Panc1 (cell line): ENCODE measurements at regions not wholly inside any gene's neighbourhood (a gene's known extent, or its start where the extent isn't known, plus 50 kb on each side); places are given as distances from the start of the nearest gene placed in this dataset.

Source experiments
- ATAC-seq: fragments of 200-7000 bp; cut with Tn5 transposase; 2 replicates; pipeline ENCODE4 v1.9.1; 2020; ENCODE audit warnings: mild to moderate bottlenecking, moderate library complexity
- BruUV-seq: library from RNA; stranded (reverse); fragments of 400-500 nt; replicated peaks from 2 replicates; lab custom pipeline; 2021; lab: Mats Ljungman, UMichigan
- CTCF ChIA-PET: fragments of 300-600 bp; sonication (Branson Sonifier 250); formaldehyde crosslinking; loops from one replicate; lab custom pipeline; 2022; ENCODE audit warnings: antibody characterized with exemption; lab: Charles Lee
- POLR2A ChIA-PET: fragments of 300-600 bp; sonication (Branson Sonifier 250); formaldehyde crosslinking; loops from one replicate; lab custom pipeline; 2022; ENCODE audit warnings: antibody characterized with exemption; lab: Charles Lee
- DNase-seq: peaks from one replicate; pipeline ENCODE4 v3.0.0-alpha.2; 2010; ENCODE audit warnings: low read depth, low spot score
- H3K27ac ChIP-seq: 2 replicates; pipeline ENCODE4 v1.5.1; 2011; ENCODE audit warnings: mild to moderate bottlenecking, low read length, inconsistent platforms
- H3K27me3 ChIP-seq: fragments of 200-500 bp; sonication (Bioruptor generic); 2 replicates; pipeline ENCODE4 v1.6.0; 2014; ENCODE audit warnings: low read length, inconsistent platforms; ENCODE audit not compliant: control insufficient read depth, insufficient read depth
- H3K36me3 ChIP-seq: fragments of 200-500 bp; sonication (Bioruptor generic); 2 replicates; pipeline ENCODE4 v1.5.1; 2014; ENCODE audit warnings: inconsistent platforms, mild to moderate bottlenecking, low read length, moderate library complexity; ENCODE audit not compliant: control insufficient read depth, insufficient read depth
- H3K4me1 ChIP-seq: 2 replicates; pipeline ENCODE4 v1.5.1; 2011; ENCODE audit warnings: inconsistent platforms, mild to moderate bottlenecking, low read length, moderate library complexity; ENCODE audit not compliant: control insufficient read depth, insufficient read depth
- H3K4me3 ChIP-seq, 2 experiments: 2 replicates each; pipeline ENCODE4 v1.5.1; 2011 to 2012; ENCODE audit warnings: low read depth in 2 of 2, low read length in 2 of 2, mild to moderate bottlenecking in 2 of 2, inconsistent platforms in 1 of 2, moderate library complexity in 1 of 2
- H3K9me3 ChIP-seq: fragments of 200-500 bp; sonication (Bioruptor generic); 2 replicates; pipeline ENCODE4 v1.5.1; 2014; ENCODE audit warnings: low read depth, mild to moderate bottlenecking, inconsistent platforms, low read length, moderate library complexity; ENCODE audit not compliant: control insufficient read depth, insufficient read depth
- CTCF ChIP-seq: fragments of 450-650 bp; IDR thresholded peaks from 2 replicates; pipeline ENCODE4 v1.5.1; 2017; ENCODE audit warnings: mild to moderate bottlenecking
- POLR2AphosphoS5 ChIP-seq: IDR thresholded peaks from 2 replicates; pipeline ENCODE4 v1.6.1; 2012; ENCODE audit warnings: mild to moderate bottlenecking, low read depth, low read length, moderate library complexity
- REST ChIP-seq, 2 experiments: IDR thresholded peaks; 2 replicates each; pipeline ENCODE4 v1.6.1; 2011 to 2012; ENCODE audit warnings: low read depth in 2 of 2, control low read depth in 1 of 2, low read length in 1 of 2, mild to moderate bottlenecking in 1 of 2, moderate library complexity in 1 of 2; ENCODE audit not compliant: insufficient read depth in 1 of 2
- SIN3A ChIP-seq: IDR thresholded peaks from 2 replicates; pipeline ENCODE4 v1.6.1; 2012; ENCODE audit warnings: low read depth, mild to moderate bottlenecking, low read length, moderate library complexity, borderline replicate concordance; ENCODE audit not compliant: insufficient read depth
- TCF7L2 ChIP-seq: IDR thresholded peaks from 2 replicates; pipeline ENCODE4 v1.6.1; 2011; ENCODE audit warnings: mild to moderate bottlenecking, low read depth, low read length, inconsistent platforms
- in situ Hi-C: cut with HindIII; loops from 2 replicates; pipeline ENCODE4 v1.10.0; 2016; ENCODE audit warnings: low sequenced_read_pairs, low pct_unique_long_range_greater_than_20kb
- intact Hi-C: fragments of 100-400 bp; cut with micrococcal nuclease; formaldehyde crosslinking; loops from one replicate; pipeline ENCODE4 v1.10.0; 2022; ENCODE audit not compliant: unreplicated experiment

GRCh38 chr12:83474369-83474768 is 787.7 kb downstream of the TMTC2 start:
- POLR2A ChIA-PET: no interaction called here
- no TSS peak for BruUV-seq
- CTCF ChIA-PET: interaction anchor here (0.7 kb wide), 1 partner anchor 745 kb away, joined by 3 read pairs; no protein-coding TSS in a partner anchor
- Histone ChIP-seq H3K4me3 (no peak overlapping the region), H3K27ac (no peak overlapping the region), H3K27me3 (no peaks in the 10 kb centered on the region), H3K4me1 (no peaks in the 10 kb centered on the region), H3K36me3 (no peaks in the 10 kb centered on the region), H3K9me3 (no peaks in the 10 kb centered on the region; the same call in 1 of the 2 replicates)
- in situ Hi-C loops: no loop called here
- no peak for ATAC-seq
- TF ChIP-seq CTCF (no peak), SIN3A (no peak), TCF7L2 (no peak), REST (IDR thresholded peaks at IDR 0.05; ENCODE audit: insufficient read depth in 1 of 2, low read depth in 2 of 2, low read length in 1 of 2) (no peak), POLR2AphosphoS5 (no peak)
- no peak for DNase-seq
- intact Hi-C loops: no loop called here

GRCh38 chr12:83473408-83474095 is 786.8 kb downstream of the TMTC2 start:
- DNase-seq (no peak), ATAC-seq (no peak)
- POLR2A ChIA-PET: no interaction called here
- Histone ChIP-seq H3K27ac (no peak overlapping the region), H3K4me3 (no peak overlapping the region), H3K4me1 (no peaks in the 10 kb centered on the region), H3K9me3 (no peaks in the 10 kb centered on the region; the same call in 1 of the 2 replicates), H3K36me3 (no peaks in the 10 kb centered on the region), H3K27me3 (no peaks in the 10 kb centered on the region)
- in situ Hi-C loops (no loop called here), intact Hi-C loops (no loop called here)
- BruUV-seq: no TSS peak
- CTCF ChIA-PET: interaction anchor here (0.7 kb wide), 1 partner anchor 744 kb away, joined by 3 read pairs; no protein-coding TSS in a partner anchor
- TF ChIP-seq CTCF (no peak), REST (IDR thresholded peaks at IDR 0.05; ENCODE audit: insufficient read depth in 1 of 2, low read depth in 2 of 2, low read length in 1 of 2) (no peak), TCF7L2 (no peak), POLR2AphosphoS5 (no peak)
